ENCODE measurements at regions not wholly inside any gene's neighbourhood (a gene's known extent, or its start where the extent isn't known, plus 50 kb on each side); places are given as distances from the start of the nearest gene placed in this dataset.

GRCh38 chr4:11894977-11895376, 466.3 kb upstream of the HS3ST1 start:
- no peak for TF ChIP-seq POLR2AphosphoS5 (IDR thresholded peaks at IDR 0.05)
- TF ChIP-seq CTCF (IDR thresholded peaks at IDR 0.05), result no peak
